NOMO-1 treated with dmso at 0.1 percent for 144 hours (cell line): ENCODE measurements at regions not wholly inside any gene's neighbourhood (a gene's known extent, or its start where the extent isn't known, plus 50 kb on each side); places are given as distances from the start of the nearest gene placed in this dataset.
"Not testable (repeated sequence)": the region's sequence is repeated elsewhere in the genome, so short reads cannot be mapped to it uniquely, and the experiment has no call there.

Experiments used
- DNase-seq: peaks from one replicate; lab custom pipeline; 2025; ENCODE audit not compliant: unreplicated experiment; lab: John Stamatoyannopoulos, UW

DNA sequence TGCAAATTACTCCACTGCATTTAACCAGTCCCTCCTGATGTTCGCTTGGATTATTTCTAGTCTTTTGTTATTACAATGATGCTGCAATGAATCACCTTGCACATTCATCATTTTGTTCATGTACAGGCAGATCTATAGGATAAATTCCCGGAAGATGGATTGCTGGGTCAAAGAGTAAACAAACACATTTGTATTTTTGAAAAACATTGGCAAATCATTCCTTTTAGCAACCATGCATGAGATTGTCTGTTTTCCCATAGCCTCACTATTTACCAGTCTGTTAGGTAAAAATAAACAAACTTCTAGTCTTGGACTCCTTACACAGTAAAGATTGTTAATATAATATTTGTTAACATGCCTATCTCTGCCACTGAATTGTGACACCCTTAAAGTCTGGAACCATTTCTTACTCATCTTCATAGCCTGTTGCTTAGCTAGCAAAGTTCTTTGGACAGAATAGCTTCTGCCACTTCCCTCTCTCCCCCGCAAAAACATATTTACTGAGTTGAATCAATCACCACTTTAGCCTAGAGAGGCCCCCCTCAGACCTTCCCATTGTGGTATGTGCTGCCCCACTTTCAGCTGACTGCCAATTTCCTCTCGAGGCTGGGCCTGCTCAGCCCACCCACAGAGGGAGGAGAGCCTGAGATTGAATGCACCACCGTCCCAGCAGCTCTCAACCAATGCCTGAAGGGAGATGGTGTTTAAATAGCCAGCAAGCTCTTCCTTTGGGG lies 108.4 kb upstream of the ATXN3L start:
- DNase-seq = no peak

GRCh38 chrX:13427441-13428052 lies 107.7 kb upstream of the ATXN3L start:
- no peak for DNase-seq

GRCh38 chrX:13420545-13421183 lies 100.8 kb upstream of the ATXN3L start:
- no peak for DNase-seq

- no peak for DNase-seq
Measured at GRCh38 chrX:13419918-13420317, 100.1 kb upstream of the ATXN3L start.

GRCh38 chrX:13419276-13419675 lies 99.4 kb upstream of the ATXN3L start:
- no peak for DNase-seq

DNA sequence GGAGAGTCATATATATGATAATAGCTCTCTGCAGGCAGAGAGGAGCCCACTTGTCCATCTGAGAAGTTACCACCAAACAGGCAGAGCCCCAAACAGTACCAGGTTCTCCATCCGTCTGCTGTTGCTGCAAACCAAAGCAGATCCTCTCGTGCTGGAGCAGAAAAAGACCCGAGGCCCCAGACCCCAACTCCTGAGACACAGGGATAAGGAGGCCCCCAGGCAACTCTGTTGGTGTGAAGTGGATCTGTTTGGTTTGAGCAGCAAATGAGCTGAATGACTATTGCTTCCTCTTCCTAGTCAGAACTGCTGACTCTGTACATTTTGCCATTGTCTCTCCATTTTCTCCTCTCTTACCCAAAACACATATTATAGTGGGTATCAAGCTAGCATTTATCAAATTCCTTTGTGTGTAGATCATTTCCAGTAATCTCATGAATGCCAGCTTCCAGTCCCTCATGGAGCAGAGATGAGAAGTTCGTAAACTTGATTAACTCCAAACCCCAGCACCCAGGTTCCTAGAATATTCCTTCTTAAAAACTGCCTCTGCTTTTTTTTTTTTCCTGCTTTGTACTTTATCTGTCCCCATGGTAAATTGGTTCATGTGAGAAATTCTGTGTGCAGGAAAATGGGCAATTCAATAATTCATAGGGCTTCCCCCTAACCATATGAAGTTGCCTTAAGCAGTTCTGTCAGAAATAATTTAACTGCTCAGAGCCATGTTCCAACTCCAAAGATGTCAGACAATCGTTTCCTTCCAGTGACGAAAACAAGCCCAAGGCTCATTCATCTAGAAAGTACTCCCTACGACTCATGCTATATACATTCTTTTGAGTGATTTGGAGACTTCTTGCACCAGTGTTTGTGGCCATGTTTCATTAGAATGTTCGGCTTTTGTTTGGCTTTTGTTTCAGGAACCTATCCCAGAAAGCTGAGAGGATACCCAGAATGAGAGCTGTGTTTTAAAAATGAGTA lies 98.6 kb upstream of the ATXN3L start:
- DNase-seq = no peak

DNA sequence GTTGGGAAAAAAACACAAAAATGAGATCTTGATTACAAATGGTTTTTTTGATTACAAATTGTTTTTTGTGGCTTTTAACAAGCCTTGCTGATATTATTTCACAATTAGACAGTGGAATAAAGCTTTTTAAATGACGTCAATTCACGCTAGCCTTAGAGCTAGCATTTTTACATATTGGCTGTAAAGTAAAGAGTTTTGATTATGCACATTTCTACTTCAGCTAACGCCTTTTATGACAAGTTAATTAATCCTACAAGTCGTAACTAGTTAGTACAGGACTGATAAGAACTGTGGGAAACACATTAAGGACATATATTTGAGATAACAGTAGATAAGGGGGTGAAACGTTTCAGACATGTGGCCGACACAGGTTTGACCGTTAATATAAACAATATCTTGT lies 95.7 kb upstream of the ATXN3L start:
- no peak for DNase-seq

DNA sequence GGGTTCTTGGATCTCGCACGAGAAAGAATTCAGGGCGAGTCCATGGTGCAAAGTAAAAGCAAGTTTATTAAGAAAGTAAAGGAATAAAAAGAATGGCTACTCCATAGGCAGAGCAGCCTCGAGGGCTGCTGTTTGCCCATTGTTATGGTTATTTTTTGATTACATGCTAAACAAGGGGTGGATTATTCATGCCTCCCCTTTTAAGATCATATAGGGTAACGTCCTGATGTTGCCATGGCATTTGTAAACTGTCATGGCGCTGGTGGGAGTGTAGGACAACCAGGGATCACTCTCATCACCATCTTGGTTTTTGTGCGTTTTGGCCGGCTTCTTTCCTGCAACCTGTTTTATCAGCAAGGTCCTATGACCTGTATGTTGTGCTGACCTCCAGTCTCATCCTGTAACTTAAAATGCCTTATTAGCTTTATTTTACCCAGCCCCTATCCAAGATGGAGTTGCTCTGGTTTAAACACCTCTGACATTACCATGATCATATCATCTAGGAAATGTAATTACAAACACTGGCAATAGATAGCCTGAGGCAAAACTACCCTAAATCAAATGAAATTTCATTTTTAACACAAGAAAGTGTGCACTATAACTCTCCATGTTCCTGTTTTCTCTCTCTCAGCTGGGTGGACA lies 94.3 kb upstream of the ATXN3L start:
- DNase-seq = no peak

GRCh38 chrX:13412208-13412600 lies 92.4 kb upstream of the ATXN3L start:
- no peak for DNase-seq

DNA sequence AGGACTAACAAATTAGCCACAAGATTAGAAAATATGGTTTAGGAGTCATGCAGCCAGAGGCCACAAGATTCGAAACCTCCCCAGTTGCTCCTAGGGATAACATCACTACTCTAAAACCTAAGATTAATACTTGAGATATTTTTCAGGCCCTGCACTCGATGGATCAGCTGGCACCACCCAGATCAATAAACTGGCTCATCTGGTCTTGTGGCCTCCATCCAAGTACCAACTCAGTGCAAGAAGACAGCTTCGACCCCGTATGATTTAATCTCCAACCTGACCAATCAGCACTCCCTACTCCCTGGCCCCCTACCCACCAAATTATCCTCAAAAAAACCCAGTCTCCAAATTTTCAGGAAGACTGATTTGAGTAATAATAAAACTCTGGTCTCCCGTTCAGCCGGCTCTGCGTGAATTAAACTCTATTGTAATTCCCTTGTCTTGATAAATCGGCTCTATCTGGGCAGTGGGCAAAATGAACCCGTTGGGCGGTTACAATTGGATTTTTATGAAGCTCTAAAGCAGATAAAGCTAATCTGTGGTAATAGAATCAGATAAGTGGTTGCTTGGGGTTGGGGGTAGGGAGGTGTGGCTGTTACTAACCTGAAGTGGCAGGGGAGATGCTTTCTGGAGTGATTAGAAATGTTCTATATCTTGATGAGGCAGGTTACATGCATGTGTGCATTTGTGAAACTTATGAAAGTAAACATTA lies 91.8 kb upstream of the ATXN3L start:
- no peak for DNase-seq

DNA sequence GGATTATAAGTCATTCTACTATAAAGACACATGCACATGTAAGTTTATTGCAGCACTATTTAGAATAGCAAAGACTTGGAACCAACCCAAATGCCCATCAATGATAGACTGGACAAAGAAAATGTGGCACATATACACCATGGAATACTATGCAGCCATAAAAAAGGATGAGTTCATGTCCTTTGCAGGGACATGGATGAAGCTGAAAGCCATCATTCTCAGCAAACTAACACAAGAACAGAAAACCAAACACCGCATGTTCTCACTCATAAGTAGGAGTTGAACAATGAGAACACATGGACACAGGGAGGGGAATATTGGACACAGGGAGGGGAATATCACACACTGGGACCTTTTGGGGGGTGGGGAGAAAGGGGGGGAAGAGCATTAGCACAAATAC lies 88.7 kb upstream of the ATXN3L start:
- not testable (repeated sequence) for DNase-seq

DNA sequence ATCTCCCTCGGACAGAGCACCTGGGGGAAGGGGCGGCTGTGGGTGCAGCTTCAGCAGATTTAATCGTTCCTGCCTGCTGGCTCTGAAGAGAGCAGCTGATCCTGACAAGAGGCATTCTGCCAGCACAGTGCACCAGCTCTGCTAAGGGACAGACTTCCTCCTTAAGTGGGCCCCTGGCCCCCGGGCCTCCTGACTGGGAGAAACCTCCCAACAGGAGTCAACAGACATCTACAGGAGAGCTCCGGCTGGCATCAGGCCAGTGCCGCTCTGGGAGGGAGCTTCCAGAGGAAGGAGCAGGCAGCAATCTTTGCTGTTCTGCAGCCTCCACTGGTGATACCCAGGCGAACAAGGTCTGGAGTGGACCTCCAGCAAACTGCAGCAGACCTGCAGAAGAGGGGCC lies 84.9 kb upstream of the ATXN3L start:
- not testable (repeated sequence) for DNase-seq

- DNase-seq = no peak
Measured at GRCh38 chrX:13404364-13404763, 84.5 kb upstream of the ATXN3L start.

- DNase-seq = no peak
Measured at GRCh38 chrX:13401724-13402123, 81.9 kb upstream of the ATXN3L start.

DNA sequence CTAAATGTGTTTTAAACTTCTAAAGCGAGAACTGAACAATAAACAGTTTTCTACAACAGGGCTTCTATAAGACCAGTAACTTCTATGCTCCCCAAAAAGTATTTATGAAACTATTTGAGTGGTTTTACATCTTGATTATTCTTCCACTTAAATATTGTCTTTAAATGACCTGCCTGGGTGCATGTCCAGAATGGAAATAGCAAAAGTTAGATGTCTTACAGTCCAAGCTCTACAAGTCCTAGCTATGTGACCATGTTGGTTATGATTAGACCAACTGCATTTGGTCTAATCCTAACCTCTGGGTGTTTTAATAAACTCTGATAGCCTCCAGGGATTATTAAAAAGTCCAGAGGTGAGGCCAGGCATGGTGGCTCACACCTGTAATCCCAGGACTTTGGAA lies 79.0 kb upstream of the ATXN3L start:
- DNase-seq = no peak

DNA sequence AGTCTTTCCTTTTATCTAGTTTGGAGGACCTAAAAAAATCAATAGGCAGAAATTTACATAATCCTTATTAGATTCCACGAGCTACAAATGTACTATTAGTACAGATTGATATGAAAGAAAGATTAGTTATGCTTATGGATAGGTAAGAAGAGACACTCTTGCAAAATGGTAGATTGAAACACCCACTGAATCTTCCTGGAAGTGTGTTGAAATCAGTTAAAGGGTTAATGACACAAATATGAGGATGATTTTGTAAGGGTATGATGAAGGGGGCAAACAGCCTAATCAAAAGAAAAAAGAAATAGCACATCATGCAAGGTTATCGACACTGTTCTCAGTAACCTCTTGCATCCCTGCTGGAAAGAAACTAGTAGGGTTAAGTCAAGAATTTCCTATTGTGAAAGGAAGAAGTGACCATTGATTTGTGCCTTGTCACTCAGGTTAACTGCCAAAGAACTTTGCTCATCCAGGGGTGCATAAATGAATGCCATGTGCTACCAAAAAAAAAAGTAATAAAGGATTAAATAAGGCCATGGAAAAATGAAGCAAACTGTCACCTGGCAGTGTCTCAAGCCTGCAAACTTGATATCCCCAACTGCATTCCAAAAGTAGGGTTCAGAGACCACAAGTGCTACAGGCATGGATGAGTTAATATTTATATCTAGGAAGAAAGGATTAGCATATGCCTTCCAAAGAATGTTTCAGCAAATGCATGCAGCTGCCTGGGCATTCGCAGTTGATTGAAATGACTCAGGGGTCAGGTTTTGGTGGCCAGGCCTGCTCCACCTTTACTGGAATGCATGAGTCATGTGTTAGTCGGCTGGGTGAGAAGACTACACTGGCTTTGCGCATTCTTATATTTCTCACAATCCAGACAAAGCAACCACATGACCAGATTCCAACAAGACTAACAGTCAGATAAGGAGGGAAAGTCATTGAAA lies 78.3 kb upstream of the ATXN3L start:
- no peak for DNase-seq

- DNase-seq = no peak
Measured at GRCh38 chrX:13396924-13397323, 77.1 kb upstream of the ATXN3L start.

DNA sequence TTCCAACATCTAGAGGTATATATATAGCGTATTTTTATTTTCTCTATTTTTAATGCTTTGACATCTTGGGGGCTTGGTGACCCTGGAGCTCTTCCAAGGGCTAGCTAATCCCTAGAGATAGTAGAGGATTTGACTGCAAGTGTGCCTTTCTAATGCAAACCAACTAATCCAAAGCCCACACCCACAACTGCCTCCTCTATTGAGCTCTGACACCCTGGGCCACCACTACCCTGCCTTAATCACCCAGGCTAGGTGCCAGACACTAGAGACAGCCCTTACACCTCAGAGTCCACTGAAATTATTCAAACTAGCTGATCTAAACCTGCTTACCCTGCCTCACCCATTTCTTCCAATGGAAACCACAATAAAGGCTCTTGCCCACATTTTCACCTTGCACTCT lies 69.6 kb upstream of the ATXN3L start:
- DNase-seq = no peak
